Choroid plexus epithelial cell (primary cell): ENCODE measurements at regions not wholly inside any gene's neighbourhood (a gene's known extent, or its start where the extent isn't known, plus 50 kb on each side); places are given as distances from the start of the nearest gene placed in this dataset.

Experiments used
- DNase-seq: peaks from one replicate; pipeline ENCODE4 v3.0.0-alpha.2; 2010; ENCODE audit warnings: low read depth
- H3K4me3 ChIP-seq: 2 replicates; pipeline ENCODE4 v1.5.1; 2011; ENCODE audit warnings: low read depth, mild to moderate bottlenecking, control low read depth, low read length, moderate library complexity
- CTCF ChIP-seq: conservative IDR thresholded peaks from 2 replicates; pipeline ENCODE4 v1.5.1; 2011; ENCODE audit warnings: low read depth, mild to moderate bottlenecking, control low read depth, inconsistent platforms, low read length, moderate library complexity

- no peak for DNase-seq
Measured at GRCh38 chr4:141524116-141524515, 112.3 kb upstream of the IL15 start.

GRCh38 chr4:141524841-141525240 is 111.5 kb upstream of the IL15 start:
- no peak overlapping the region for H3K4me3 ChIP-seq
- no peak for TF ChIP-seq CTCF
- no peak for DNase-seq

More at GRCh38 chr4:141524116-141524515, 112.3 kb upstream of the IL15 start:
- H3K4me3 ChIP-seq, result no peak overlapping the region
- no peak for TF ChIP-seq CTCF

- H3K4me3 ChIP-seq, result no peak overlapping the region
- TF ChIP-seq CTCF, result no peak
- no peak for DNase-seq
Measured at GRCh38 chr4:141530627-141531026, 105.8 kb upstream of the IL15 start.

GRCh38 chr4:141534985-141535384 is 101.4 kb upstream of the IL15 start:
- no peak for TF ChIP-seq CTCF
- no peak overlapping the region for H3K4me3 ChIP-seq
- DNase-seq, result no peak

GRCh38 chr4:141538001-141538400 is 98.4 kb upstream of the IL15 start:
- H3K4me3 ChIP-seq, result no peak overlapping the region
- DNase-seq, result no peak
- no peak for TF ChIP-seq CTCF

- peak; percentile 60 for DNase-seq
- no peak overlapping the region for H3K4me3 ChIP-seq
- TF ChIP-seq CTCF, result no peak
Measured at GRCh38 chr4:141540643-141541042, 95.7 kb upstream of the IL15 start.

- no peak overlapping the region for H3K4me3 ChIP-seq
- no peak for TF ChIP-seq CTCF
- DNase-seq, result peak; percentile 62
Measured at GRCh38 chr4:141541851-141542250, 94.5 kb upstream of the IL15 start.
